Amygdala (tissue), 56 donors: ENCODE measurements at regions not wholly inside any gene's neighbourhood (a gene's known extent, or its start where the extent isn't known, plus 50 kb on each side); places are given as distances from the start of the nearest gene placed in this dataset.

Experiments
- DNase-seq, 56 donors: peaks; one replicate each; lab custom pipeline; 2025; lab: John Stamatoyannopoulos, UW

DNA sequence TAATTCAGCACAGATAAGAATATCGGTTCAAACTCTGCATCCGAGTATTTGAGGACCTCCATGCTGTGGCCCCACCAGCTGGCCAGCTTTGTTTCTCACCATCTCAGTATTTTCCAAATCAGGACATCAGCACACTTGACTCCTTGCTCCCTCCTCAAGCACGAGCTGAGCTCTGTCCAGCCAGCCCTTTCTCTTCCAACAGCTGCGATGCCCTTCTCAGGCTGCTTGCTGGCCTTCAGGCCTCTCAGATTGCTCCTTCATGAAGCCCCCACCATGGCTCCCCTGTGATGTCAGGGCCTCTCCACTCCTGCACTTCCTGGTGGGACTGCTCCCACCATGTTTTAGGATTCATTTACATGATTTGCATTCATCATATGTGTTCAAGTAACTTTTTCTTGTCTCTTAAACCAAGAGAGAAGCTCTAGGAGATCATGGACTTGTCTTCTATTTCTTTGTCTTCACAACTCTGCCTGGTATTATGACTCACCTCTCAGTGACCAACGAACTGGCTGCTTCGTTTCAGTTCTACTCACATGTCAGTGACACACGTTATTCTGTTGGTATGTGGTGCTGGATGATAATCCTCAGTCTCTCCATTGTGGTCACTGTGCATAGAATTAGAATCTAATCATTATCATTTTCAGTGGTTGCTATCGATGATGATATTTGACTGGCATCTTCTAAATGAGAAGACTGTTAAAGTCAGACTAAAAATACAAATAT lies 471.7 kb downstream of the EFNB2 start:
- no peak for DNase-seq

DNA sequence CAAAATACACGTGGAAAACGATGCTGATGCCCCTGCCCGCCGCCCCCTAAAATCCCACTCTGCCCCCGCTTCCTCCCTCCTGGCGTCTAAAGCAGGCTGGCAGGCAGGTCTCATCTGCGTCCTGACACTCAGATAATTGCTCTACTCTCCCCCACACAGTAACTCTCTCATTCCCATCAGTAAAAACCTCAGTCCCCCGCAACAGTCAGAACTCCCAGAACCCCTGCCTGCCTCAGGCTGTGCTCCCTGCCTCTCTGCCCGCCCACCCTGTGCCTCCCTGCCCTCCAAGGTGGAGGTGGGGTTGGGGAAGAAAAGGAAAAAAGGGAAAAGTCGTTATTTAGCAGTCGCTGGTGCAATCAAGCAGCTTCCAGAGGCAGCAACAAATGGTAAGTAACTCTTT lies 473.7 kb downstream of the EFNB2 start:
- DNase-seq: no peak

- no peak for DNase-seq
These were observed 478.6 kb downstream of the EFNB2 start for GRCh38 chr13:106056851-106057250.

GRCh38 chr13:106052200-106052767 lies 483.2 kb downstream of the EFNB2 start:
- no peak for DNase-seq

DNA sequence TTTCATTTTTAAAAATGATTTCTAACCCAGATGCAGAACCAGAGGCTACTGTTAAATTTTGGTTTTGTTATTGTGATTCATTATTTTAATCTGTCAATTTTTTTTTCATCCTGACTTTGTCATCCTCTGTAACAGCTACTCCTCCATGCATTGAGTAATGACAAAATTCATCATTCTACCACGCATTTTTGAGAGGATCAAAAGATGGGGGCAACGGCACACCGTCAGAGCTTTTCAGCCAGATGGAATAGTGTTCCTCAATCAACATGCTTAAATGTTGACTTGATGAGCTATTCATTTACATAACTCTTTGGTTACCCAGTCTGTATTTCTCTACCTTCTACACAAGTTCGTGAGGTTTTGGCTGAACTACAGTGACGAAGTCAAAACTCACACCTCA lies 486.3 kb downstream of the EFNB2 start:
- DNase-seq: peak in 1 of 56 donors; percentile 16

- DNase-seq: no peak
These were observed 487.1 kb downstream of the EFNB2 start for GRCh38 chr13:106048386-106048785.

DNA sequence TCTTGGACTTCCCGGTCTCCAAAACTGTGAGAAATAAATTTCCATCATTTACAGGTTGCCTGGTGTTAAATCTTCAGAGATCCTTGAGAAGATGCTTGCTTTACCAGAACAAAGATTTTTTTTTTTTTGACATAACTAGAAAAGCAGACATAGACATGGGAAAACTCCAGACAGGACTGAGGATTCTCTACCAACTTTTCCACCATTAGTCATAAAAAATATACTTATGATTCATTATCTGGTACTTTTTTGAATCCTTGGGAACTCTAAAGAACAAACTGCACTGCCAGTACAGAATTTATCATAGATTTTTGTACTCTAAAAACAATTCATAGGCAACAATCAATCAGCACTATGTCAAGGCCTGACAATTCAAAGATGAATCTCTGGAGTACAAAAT lies 487.6 kb downstream of the EFNB2 start:
- no peak for DNase-seq

DNA sequence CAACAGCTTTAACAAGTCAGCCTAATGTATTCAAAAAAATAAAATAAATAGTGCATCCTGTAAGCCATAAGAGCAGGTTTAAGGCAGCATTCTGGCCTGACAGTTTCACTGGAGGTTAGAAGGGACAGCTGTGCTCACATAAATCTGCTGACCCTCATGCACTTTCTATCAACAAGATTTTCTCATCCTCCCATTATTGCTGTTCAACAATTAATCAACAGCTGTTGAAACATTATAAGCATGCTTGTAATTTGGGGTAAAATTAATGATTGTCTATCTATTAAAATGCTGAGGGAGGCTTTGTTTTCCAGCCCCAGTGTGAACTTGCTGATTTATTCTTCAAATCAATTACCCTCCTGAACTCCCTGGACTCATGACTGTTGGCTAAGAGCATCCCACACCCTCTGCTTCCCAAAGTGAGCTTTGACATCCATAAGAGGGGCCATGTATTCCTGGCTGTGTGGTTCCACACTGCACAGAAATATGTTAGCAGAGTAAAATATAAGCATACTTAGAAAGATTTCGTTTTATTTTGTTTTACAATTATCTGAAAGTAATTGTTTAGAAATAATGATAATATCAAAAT lies 492.4 kb downstream of the EFNB2 start:
- DNase-seq: no peak

DNA sequence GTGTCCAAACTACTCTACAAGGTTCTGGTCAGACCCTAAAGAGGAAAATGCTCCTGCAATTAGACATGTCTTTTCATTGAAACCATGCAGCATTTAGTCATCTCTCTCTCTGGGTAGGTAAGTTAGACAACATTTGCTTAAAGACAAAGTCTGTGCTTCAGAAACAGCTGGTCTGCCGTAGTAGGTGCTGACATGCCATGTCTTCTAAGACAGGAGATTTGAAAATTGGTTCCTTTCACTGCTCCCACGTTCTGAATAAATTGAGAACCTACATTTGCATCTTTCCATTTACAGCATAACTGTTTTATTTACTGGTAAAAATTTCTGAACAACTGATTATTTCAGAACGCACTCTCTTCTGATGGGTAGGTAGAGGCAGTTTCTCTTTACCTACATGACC lies 494.0 kb downstream of the EFNB2 start:
- no peak for DNase-seq

- DNase-seq: no peak
These were observed 496.7 kb downstream of the EFNB2 start for GRCh38 chr13:106038752-106039151.

DNA sequence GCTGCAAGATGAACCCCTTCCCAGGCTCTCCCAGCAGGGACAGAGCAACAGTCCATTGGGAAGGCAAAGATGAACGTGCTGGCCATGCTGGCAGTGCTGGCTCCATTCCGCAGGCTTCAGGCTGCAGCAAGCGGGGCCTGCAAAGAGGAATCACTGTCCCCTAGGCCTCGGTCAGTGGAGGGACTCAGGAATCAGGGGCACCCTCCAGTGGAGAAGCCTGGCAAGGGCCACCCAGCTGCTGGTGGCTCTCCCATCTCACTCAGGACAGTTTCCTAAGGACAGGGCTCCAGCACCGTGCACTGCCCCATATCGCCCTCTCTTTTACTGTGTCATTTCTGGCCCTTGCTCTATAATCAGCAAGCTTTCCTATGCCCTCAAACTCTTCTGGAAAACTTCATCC lies 498.6 kb downstream of the EFNB2 start:
- DNase-seq: peak in 4 of 56 donors; percentile 1 to 3 (median 2)

DNA sequence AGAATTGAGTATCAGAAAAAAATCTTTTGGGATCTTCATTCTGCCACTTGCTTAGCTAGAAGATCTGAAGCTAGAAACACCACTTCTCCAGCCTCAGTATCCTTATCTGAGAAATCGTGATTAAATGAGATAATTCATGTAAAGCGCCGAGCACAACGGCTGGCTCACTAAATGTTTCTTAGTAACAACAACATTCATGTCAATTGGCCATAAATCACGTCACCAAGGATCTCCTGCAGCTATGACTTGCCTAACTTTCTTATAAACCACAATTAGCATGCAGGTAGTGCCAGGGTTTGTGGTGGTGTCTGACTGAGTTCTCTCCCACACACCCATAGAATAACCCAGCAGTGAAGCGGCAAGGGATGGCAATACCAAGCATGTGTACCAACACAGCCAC lies 501.3 kb downstream of the EFNB2 start:
- no peak for DNase-seq

- no peak for DNase-seq
These were observed 501.8 kb downstream of the EFNB2 start for GRCh38 chr13:106033659-106034058.

DNA sequence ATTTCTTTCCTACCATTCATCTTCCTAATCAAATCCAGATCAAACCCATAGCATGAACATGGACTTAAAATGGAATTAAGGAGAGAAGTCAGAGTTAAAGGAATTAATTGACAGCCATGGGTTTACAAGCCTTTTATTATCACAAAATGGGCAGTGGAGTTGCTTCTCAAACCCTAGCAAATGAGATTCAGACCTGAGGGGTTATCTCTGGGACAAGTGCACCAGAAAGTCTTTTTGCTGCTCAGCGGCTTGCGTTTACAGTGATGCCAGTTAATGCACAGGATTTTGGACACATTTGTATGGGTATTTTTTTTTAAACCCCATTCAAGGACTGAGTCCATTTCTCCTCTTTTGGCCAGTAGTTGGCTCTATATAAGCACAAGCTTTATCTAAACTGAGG lies 503.0 kb downstream of the EFNB2 start:
- no peak for DNase-seq

DNA sequence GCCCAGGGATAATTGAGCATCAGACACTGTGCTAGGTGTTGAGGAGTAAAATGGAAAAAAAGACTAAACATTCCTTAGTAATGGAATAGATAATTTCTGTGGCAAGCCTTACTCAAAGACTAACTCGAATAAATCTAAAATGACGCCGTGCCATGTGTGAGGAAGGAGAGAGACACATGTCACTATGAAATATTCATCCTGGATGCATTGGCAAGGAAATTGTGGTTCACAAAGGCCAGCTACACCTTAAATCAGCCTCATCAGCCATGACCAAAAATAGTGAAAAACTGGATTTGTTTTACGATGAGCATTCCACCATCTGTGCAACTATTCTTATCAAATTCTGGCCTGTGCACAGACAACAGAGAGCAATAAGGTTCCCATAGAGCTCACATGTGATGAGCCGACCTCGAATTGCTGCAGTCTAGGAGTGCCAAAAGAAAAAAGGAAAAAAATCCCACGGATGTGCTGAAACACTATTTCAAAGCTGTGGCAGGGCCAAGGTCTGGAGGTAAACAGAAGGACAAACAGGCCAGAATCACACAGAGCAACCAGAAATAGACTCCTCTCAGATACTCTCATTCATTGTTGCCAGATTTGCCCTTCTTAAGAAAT lies 505.7 kb downstream of the EFNB2 start:
- peak in 1 of 56 donors; percentile 5 for DNase-seq

DNA sequence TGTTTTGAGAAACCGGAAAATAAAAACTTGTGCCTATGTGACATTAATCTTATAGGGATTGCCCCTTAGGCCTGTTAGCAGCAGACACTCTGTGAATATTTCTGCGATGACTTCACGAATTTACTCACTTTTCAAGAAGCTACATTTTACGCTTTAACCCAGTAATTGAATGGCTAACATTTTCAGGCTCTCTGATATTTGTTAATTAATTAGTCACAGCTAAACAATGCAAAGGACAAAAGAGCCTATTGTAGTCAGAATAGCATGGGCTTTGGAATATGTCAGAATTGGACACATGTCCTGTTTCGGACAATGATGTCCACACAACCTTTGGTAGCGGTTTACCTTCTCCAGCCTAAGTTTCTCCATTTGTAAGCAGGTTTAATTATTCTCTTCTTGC lies 506.6 kb downstream of the EFNB2 start:
- DNase-seq: no peak

DNA sequence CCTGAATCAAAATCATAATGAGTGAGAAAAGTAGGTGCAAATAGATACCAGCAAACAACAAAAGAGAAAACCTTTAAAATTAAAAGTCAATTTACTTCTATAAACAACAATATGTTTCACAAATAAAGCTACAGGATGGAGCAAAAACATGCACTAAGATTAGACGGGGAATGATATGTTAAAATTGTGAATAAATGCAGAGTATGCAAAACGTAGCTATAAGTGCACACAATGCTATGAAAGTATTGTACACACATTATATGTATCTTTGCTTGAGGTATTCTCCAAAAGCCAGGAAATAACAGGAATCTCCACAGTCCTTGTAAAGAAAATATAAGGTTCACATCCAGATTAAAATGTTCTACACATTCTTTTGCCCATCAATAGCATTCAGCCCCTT lies 523.9 kb downstream of the EFNB2 start:
- DNase-seq: no peak

DNA sequence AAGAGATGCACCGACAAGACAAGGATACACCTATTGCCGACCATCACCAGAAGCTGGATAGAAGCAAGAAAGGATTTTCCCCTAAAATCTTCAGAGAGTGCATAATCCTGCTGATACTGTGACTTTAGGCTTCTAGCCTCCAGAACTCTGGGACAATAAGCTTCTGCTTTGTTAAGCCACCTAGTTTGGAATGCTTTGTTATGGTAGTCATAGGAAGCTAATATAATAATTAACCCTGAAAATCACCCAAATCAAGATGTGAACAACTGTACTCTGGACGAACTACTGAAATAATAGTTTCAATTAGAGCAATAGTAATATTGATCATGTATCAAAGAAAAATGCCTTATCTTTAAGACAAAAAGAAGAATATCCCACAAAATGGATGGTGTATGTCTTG lies 524.6 kb downstream of the EFNB2 start:
- no peak for DNase-seq

- DNase-seq: no peak
These were observed 526.9 kb downstream of the EFNB2 start for GRCh38 chr13:106008540-106008939.

- no peak for DNase-seq
These were observed 528.3 kb downstream of the EFNB2 start for GRCh38 chr13:106007156-106007555.

DNA sequence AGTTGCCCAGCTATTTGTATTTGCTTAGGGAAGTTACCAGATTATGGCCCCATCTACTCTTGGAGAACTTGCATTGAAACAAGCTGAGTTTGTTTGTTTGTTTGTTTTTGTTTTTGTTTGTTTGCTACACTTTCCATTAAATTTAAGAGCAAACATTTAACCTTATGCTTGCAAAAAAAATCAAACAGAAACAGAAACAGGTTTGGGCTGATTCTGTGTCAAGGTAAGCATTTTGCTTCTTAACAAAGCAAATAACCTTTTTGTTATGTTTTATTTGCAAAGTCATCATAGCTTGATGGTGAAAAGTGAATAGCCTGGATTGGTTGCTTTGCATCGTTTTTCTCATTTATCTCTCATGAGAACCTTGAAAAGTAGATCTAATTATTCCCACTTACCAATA lies 531.8 kb downstream of the EFNB2 start:
- DNase-seq: no peak

GRCh38 chr13:106001443-106001842 lies 534.0 kb downstream of the EFNB2 start:
- DNase-seq: no peak
